Left renal pelvis (tissue), 4 donors: ENCODE measurements at regions not wholly inside any gene's neighbourhood (a gene's known extent, or its start where the extent isn't known, plus 50 kb on each side); places are given as distances from the start of the nearest gene placed in this dataset.
"Not testable (repeated sequence)": the region's sequence is repeated elsewhere in the genome, so short reads cannot be mapped to it uniquely, and the experiment has no call there.

Experiments used
- DNase-seq, 4 donors: peaks; one replicate each; pipeline ENCODE4 v3.0.0-alpha.2; 2013; ENCODE audit warnings: low read depth in 4 of 4, low spot score in 3 of 4

- DNase-seq = no peak
Observed at GRCh38 chr3:164018500-164018899, 1059.8 kb downstream of the SI start.

GRCh38 chr3:164007765-164008164 is 1070.5 kb downstream of the SI start:
- no peak for DNase-seq

DNA sequence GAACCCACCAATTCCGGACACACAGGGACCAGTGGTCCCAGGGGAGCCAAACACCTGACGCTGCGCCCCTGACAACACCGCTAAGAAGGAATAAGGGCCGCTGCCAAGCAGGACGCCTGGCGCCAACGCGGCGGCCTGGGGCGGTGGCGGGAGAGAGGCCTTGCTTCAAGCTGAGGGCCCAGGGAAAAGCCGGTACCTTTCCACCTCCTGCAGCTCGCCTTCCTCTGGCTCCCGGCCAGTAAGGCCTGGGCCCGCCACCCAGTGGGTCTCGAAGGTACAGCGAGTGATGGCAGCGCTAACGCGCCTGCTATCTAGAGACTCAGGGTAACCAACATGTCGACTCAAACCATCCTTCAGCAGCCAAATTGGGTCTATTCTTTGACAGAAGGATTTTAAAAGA is 1074.1 kb downstream of the SI start:
- no peak for DNase-seq

- DNase-seq = not testable (repeated sequence)
Observed at GRCh38 chr3:164003016-164003415, 1075.3 kb downstream of the SI start.

- DNase-seq = no peak
Observed at GRCh38 chr3:163983940-163984339, 1094.4 kb downstream of the SI start.

DNA sequence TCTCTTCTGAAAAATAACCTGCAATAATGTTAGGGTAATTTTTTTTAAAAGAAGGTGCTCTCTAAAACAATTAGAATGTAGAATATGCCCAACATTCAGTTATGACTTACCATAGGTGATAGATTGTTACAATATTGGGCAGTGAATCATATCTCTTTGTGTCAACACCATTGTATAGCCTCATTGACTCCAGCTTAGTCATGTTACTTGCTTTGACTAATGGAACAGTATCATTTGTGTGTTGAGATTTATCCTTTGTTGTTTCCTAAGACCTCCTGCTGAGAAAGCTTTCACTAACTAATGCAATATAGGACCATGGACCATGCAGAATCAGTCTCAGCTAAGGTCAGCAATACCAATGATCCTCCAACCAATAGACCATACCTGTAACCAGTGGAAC is 1106.4 kb downstream of the SI start:
- DNase-seq = no peak

DNA sequence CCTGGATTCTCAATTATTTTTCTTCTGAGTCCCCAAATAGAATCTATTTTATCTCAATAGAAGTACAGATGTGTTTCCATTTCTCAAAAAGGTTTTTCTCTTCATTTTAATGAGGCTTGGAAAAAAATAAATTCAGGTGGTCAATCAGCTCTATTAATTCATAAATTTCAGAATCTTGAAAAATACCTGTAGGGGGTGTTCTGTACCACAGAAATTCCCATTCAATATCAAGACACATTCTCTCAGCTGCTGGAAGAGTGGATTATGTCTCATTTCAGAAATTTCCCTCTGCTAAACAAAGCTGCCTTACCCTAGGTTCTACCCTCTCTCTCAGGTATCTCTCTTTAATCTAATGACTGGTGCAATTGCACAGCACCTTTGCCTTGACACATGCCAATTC is 1121.2 kb downstream of the SI start:
- no peak for DNase-seq

- DNase-seq = no peak
Observed at GRCh38 chr3:163953526-163953925, 1124.8 kb downstream of the SI start.

DNA sequence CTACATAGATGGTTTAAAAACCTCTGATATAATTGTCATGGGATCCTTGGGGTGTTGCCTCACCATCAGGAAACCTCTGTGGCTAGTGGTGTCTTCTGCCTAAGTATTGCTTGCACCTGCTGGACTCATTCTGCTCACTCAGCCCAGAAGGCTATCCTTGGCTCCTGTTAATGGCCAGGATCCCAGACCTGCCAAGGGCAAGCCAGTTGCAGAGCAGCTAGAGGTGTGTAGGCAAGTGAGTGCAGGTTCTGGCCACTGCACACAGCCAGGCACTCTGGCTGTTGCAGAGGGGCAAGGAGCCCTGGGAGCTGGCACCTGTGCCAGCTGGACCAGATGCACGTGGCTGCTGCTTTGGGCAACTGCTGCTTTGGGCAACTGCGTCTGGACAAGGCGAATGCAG is 1125.8 kb downstream of the SI start:
- no peak for DNase-seq

DNA sequence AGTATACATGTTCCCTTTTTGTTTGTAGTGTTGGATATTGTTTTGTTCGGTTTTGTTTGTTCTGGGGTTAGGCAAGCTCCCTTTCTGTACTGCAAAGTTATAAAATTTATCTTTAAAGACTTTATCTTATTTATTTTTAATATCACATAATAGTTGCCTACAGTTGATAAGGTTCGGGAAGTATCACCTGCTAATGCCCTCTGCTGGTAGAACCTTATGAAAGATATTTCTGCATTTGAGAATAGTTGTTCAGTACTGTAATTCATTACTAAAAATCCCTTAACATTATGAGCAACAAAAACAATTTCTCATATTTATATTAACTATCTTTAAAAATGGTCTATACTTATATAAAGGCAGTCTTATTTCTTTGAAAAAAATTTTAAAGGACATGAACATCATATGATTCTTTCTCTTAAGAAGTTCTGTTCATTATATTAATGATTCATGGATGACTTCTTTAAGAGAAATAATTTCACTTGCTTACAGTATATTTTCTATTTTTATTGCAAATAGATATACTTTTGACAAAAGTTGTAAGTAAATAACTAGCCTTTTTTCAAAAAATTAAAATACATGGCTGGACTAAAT is 1126.8 kb downstream of the SI start:
- DNase-seq = no peak

- no peak for DNase-seq
Observed at GRCh38 chr3:163946785-163947184, 1131.5 kb downstream of the SI start.

- DNase-seq = no peak
Observed at GRCh38 chr3:163943664-163944063, 1134.6 kb downstream of the SI start.

DNA sequence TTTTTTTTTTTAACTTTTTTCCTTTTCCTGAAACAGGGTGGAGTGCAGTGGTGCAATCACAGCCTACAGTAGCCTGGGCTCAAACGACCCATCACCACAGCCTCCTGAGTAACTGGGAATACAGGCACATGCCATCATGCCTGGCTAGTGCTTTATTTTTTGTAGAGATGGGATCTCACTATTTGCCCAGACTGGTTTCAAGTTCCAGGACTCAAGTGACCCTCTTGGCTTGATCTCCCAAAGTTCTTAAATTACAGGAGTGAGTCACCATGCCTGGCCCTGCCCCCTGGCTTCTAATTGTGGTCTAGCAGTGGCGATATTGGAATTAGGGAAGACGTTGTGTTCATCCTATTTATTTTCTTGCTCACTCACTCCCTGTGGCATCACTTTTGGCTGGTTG is 1138.4 kb downstream of the SI start:
- DNase-seq = no peak

DNA sequence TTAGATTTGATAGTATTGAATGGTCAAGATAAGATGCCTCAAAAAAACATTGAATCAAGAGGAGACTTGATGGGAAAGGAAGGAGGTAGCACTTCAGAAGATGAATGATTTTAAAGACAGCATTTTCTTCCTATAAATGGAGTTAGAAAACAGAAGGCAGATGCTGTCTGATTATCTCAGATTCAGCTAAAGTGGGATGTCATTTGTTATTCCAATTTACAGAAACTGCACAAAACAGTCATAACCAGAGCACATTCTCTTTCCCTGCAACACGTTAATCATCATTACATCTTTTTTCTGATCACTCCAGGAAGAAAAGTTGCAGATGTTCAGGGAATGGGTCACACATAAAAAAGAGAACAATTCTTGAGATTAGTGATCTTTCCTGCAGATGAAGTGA is 1141.8 kb downstream of the SI start:
- DNase-seq = no peak

GRCh38 chr3:163935411-163935810 is 1142.9 kb downstream of the SI start:
- DNase-seq = no peak

GRCh38 chr3:163929069-163929652 is 1149.1 kb downstream of the SI start:
- DNase-seq = no peak

GRCh38 chr3:163927521-163927920 is 1150.8 kb downstream of the SI start:
- no peak for DNase-seq

DNA sequence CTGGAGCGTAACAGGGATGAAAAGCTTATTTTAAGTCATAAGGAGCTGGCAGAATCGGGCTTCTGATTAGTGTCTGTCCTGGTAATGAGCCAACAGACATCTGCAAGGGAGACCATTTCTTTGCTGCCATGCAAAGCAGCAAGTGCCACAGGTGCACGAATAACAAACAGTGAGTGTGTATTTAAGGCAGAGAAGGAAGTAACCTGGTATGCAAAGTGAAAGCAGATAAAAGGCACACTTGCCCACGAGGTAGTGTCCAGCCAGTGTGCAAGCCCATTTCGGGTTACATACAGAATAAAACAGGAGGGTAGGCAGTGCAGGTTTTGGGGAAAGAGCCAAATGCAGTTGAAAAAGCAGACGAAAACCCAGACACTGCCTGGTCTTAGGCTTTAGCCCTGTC is 1153.7 kb downstream of the SI start:
- DNase-seq = no peak

DNA sequence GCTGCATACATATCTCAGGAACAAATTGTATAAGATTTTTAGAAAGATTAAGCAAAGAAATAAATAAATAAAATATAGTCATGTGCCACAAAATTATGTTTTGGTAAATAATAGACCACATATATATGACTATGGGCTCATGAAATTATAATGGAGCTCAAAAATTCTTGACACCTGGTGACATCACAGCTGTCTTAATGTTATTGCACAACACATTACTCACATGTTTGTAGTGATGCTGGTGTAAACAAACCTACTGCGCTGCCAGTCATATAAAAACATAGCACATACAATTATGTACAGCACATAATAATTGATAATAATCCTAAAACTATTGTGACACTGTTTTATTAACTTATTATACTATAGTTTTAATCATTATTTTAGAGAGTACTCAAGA is 1159.1 kb downstream of the SI start:
- no peak for DNase-seq

DNA sequence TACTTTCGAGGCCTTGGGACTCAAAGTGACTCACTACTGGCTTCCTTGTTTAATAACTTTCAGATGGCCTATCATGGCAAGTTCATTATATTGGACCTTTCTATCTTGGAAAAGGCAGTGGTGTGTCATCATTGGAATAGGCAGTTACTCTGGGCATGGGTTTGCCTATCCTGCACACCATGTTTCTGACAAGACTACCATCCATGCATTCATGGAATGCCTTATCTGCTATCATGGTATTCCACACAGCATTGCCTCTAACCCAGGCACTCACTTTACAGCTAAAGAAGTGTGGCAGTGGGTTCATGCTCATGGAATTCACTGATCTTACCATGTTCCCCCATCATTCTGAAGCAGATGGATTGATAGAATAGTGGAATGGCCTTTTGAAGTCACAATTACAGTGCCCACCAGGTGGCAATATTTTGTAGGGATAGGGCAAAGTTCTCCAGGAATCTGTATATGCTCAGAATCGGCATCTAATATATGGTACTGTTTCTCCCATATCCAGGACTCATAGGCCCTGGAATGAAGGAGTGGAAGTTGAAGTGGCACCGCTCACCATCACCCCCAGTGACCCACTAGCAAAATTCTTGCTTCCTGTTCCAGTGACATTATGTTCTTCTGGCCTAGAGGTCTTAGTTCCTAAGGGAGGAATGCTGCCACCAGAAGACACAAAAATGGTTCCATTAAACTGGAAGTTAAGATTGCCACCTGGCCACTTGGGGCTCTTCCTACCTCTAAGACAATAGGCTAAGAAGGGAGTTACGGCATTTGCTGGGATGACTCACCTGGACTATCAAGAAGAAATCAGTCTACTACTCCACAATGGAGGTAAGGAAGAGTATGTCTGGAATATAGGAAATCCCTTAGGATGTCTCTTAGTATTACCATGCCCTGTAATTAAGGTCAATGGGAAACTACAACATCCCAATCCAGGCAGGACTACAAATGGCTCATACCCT is 1161.4 kb downstream of the SI start:
- DNase-seq = no peak

- no peak for DNase-seq
Observed at GRCh38 chr3:163915280-163915679, 1163.0 kb downstream of the SI start.

GRCh38 chr3:163914567-163914966 is 1163.7 kb downstream of the SI start:
- no peak for DNase-seq
